DMS153 treated with DMSO at 0.1 percent for 48 hours (cell line): ENCODE measurements at regions not wholly inside any gene's neighbourhood (a gene's known extent, or its start where the extent isn't known, plus 50 kb on each side); places are given as distances from the start of the nearest gene placed in this dataset.
"Not testable (repeated sequence)": the region's sequence is repeated elsewhere in the genome, so short reads cannot be mapped to it uniquely, and the experiment has no call there.

Experiments
- DNase-seq: peaks from one replicate; lab custom pipeline; 2025; ENCODE audit not compliant: unreplicated experiment; lab: John Stamatoyannopoulos, UW

- DNase-seq, result no peak
Measured at GRCh38 chr6:48550603-48551002, 439.6 kb upstream of the PTCHD4 start.

DNA sequence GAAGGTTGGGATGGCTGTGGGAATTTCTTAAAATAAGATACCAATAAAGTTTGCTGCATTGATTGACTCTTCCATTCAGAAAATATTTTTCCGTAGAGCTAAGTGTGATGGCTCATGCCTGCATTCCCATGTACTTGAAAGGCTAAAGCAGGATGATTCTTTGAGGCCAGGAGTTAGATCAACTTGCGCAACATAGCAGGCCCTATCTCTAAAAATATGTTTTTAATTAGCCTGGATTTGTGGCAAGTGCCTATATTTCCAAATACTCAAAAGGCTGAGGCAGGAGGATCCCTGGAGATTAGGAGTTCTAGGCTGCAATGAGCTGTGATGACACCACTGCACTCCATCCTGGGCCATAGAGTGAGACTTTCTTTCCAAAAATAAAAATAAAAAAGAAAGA lies 431.2 kb upstream of the PTCHD4 start:
- no peak for DNase-seq

GRCh38 chr6:48541649-48542048 lies 430.7 kb upstream of the PTCHD4 start:
- DNase-seq, result no peak

DNA sequence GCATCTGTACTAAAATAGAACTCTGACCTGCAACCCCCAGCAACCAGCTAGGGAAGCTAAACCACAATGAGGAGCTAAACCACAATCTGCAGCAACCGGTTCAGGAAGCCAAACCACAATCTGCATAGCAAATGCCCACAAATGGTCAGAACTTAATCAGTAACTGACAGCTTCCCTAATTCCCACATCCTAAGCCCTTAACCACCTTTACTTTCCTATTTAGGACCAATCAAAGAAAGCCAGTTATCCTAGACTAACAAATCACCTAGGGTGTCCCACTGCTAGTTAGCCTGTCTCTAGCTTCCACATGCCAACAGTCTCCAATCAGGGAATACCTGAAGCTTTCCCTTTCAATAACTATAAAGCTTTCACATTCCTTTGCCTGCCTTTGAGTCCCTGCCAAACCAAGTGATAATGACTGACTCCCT lies 424.6 kb upstream of the PTCHD4 start:
- DNase-seq, result no peak

DNA sequence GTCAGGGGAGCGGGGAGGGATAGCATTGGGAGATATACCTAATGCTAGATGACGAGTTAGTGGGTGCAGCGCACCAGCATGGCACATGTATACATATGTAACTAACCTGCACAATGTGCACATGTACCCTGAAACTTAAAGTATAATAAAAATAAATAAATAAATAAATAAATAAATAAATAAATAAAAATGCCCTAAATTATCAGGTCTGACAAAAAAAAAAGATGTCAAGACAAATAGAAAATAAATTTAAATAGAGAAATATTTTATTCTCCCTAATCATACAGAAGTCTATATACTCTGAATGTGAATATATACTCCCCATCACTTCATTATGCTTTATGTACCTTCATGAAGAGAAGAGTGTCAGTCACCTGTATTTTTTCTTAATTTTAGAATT lies 420.0 kb upstream of the PTCHD4 start:
- DNase-seq, result not testable (repeated sequence)

- no peak for DNase-seq
Measured at GRCh38 chr6:48525849-48526248, 414.9 kb upstream of the PTCHD4 start.

GRCh38 chr6:48520951-48521350 lies 410.0 kb upstream of the PTCHD4 start:
- DNase-seq, result no peak

DNA sequence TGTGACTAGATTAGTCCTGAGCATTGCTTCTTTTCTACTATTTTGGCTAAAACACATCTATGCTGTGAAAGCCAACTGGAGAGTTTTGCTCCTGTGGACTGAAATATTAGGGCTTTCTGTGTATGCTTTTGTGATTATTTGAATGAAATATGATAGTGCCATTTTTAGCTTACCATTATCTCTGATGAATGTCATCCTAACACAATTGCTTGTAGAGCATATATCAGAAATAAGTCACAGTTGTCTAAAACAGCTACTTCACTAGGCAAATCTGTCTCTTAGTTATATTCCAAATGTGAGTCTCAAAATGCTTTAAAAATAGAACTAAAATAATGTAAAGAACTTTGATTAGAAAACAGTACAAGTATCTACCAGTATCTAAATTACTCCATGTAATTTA lies 401.4 kb upstream of the PTCHD4 start:
- DNase-seq, result no peak

DNA sequence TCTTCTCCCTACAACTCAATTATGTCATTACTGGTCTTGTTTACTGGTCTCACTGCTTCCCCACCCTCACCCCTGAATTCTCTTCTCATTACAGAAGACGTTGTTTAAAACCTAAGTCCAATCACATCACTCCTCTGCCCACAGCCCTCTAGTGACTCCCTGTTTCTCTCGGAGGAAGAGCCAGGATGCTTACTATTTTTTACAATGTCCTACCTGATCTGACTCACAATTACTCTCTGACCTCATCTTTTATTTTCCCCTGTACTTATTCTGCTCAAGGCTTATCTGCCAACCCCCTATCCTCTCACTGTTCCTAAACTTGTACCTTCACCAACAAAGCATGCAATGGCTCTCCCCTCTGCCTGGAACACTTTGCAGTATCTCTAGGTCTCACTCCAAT lies 400.4 kb upstream of the PTCHD4 start:
- DNase-seq, result no peak

DNA sequence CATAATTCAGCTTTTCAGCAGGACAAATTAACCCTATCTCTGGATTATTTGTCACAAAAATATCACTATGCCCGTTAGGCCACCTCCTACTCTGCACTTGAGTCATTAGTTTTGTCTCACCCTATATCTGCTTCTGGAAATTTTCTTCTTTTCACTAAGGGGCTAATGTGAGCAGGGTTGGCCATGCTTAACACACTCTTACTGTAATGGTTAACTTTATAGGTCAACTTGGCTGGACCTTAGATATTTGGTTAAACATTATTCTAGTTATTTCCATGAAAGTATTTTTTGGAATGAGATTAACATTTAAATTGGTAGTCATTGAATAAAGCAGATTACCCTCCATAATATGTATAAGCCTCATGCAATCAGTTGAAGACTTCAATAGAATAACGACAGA lies 394.6 kb upstream of the PTCHD4 start:
- no peak for DNase-seq

DNA sequence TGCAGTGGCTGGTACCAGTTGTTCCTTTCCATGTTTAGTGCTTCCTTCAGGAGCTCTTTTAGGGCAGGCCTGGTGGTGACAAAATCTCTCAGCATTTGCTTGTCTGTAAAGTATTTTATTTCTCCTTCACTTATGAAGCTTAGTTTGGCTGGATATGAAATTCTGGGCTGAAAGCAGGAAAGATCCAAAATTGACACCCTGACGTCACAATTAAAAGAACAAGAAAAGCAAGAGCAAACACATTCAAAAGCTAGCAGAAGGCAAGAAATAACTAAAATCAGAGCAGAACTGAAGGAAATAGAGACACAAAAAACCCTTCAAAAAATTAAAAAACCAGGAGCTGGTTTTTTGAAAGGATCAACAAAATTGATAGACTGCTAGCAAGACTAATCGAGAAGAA lies 382.4 kb upstream of the PTCHD4 start:
- DNase-seq, result not testable (repeated sequence)

GRCh38 chr6:48490658-48491057 lies 379.7 kb upstream of the PTCHD4 start:
- DNase-seq, result no peak

DNA sequence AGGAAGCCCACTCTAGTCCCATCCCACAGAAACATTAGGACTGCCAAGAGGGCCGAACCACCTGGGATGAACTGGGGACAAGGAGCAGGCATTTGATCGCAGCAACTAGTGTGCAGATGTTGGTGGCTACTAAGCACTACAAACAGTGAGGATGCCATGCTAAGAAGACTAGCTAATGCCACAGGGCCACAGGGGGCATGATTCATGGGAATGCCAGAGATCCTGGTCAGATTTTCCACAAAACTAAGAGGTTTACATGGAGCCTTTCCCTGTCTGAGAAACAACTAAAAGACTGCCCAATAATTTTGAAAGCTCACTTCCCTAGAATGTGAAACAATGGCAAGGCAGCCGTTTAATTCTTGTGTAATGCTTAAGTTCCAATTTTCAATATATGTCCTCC lies 375.9 kb upstream of the PTCHD4 start:
- no peak for DNase-seq

GRCh38 chr6:48486373-48486772 lies 375.4 kb upstream of the PTCHD4 start:
- DNase-seq, result no peak

DNA sequence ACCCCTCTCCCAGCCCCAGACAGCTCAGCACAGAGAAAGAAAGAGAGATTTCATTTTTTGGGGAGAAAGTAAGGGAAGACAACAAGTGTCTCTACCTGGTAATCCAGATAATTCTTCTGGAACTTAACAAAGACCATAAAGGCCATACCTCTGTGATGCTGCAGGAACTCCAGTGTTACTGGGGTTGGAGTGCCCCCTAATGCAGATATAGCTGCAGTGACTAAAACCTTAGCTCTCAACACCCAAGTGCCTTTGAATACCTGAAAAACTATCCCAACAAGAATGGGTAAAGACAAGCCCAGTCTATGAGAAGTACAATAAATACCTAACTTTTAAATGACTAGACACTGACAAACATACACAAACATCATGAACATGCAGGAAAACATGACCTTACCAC lies 365.3 kb upstream of the PTCHD4 start:
- DNase-seq, result no peak

DNA sequence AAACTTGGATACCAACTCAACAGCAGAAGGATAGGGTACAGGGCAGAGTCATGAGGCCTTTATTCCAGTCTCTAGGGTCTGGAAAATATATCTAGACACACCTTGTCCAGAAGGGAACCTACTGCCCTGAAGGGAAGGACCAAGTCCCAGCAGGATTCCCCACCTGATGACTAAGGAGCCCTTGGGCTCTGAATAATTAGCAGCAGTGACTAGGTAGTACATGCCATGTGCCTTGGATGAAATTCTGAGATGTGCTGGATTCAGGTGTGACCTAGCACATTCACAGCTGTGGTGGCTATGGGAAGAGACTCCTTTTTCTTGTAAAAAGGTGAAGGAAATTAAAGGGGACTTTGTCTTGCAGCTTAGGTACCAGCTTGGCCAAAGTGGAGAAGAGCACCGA lies 364.3 kb upstream of the PTCHD4 start:
- DNase-seq, result no peak

- no peak for DNase-seq
Measured at GRCh38 chr6:48474830-48475229, 363.8 kb upstream of the PTCHD4 start.

- DNase-seq, result no peak
Measured at GRCh38 chr6:48474136-48474535, 363.1 kb upstream of the PTCHD4 start.

- no peak for DNase-seq
Measured at GRCh38 chr6:48472535-48472934, 361.5 kb upstream of the PTCHD4 start.

DNA sequence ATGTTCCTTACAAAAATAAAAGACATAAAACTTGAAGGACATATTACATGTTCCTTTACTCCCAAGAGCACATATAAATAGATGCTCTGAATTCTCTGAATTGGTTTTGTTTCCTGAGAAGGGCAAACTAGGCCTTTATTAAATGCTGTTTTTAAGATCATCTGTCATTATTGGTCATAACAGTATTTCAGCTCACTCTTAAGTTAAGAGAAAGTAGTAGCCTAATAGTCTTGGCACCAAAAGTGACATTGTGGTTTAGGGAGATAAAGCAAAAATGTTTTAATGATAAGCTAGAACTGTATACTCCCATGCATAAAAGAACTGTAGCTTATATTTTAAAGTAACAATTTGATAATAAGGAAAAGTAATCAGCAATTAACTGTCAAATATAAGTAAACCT lies 361.1 kb upstream of the PTCHD4 start:
- no peak for DNase-seq

DNA sequence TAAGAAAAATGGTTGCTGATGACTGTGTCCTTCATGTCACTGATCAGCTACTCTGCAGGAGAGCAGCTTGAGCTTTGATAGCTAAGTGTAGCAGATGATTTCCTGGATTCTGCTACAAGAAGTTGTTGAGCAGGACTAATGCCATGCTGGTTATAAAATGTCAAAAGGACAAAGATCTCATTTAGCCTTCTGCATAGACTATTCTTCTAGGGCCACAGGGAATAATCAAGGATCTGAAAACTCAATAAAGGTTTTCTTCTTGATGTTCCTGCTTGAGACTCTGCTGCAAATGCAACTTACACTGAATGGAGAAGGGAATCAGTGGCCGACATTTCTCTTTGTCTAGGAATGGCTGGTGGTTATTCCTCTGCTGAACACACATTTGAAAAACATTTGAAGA lies 360.3 kb upstream of the PTCHD4 start:
- DNase-seq, result no peak

- no peak for DNase-seq
Measured at GRCh38 chr6:48449002-48449401, 338.0 kb upstream of the PTCHD4 start.

GRCh38 chr6:48447251-48447650 lies 336.3 kb upstream of the PTCHD4 start:
- DNase-seq, result no peak

DNA sequence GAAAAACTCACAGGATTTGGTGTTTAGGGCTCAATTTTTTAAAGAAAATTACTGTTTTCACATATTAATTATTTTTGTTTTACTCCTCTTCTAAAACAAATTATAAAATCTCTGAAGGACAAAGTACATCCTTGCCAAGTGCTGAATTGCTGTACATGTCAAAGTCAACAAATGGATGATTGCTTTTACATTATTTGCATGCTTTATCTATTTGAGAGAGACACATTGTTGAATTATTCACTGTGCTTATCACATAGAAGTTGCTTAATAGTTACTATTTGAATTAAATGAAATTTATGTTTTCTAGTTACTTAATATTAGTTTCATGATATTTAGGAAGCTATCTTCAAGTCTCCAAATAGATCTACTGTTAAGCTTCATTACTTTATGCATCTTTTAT lies 318.6 kb upstream of the PTCHD4 start:
- no peak for DNase-seq
